Esophagus squamous epithelium (tissue), 5 donors: ENCODE measurements at regions not wholly inside any gene's neighbourhood (a gene's known extent, or its start where the extent isn't known, plus 50 kb on each side); places are given as distances from the start of the nearest gene placed in this dataset.

Experiments used
- DNase-seq: peaks from one replicate; lab custom pipeline; 2025; lab: John Stamatoyannopoulos, UW
- H3K27ac ChIP-seq, 4 donors: fragments of 200-600 bp; sonication (generic); one replicate each; pipeline ENCODE4 v1.5.1; 2016 to 2019; ENCODE audit warnings: mild to moderate bottlenecking in 1 of 4
- H3K27me3 ChIP-seq, 4 donors: fragments of 200-600 bp; sonication (generic); 1 replicate in 3 of 4; 2 replicates in 1 of 4; pipeline versions ENCODE4 v1.5.1 to v1.6.0; 2017 to 2021; ENCODE audit warnings: antibody characterized with exemption in 1 of 4
- H3K36me3 ChIP-seq, 3 donors: fragments of 200-600 bp; sonication (generic); one replicate each; pipeline ENCODE4 v1.5.1; 2016 to 2019
- H3K4me1 ChIP-seq, 3 donors: fragments of 200-600 bp; sonication (generic); one replicate each; pipeline ENCODE4 v1.5.1; 2017 to 2019
- H3K4me3 ChIP-seq, 4 donors: fragments of 200-600 bp; sonication (generic); 1 replicate in 3 of 4; 2 replicates in 1 of 4; pipeline ENCODE4 v1.5.1; 2016 to 2019; ENCODE audit warnings: mild to moderate bottlenecking in 2 of 4, moderate library complexity in 1 of 4
- H3K9me3 ChIP-seq, 3 donors: fragments of 200-600 bp; sonication (generic); one replicate each; pipeline ENCODE4 v1.5.1; 2016 to 2019
- POLR2A ChIP-seq, 4 donors: fragments of 450-650 bp; IDR thresholded peaks; one replicate each; pipeline ENCODE4 v1.6.1; 2017; ENCODE audit warnings: antibody characterized with exemption in 4 of 4, mild to moderate bottlenecking in 4 of 4, moderate library complexity in 3 of 4
- WGBS, 2 donors: methylation state at CpG; one replicate each; pipeline ENCODE4 v1.1.5; 2018; 5-methylcytosine and 5-hydroxymethylcytosine counted together
- intact Hi-C: fragments of 100-400 bp; cut with DNase I; formaldehyde crosslinking; loops from one replicate; pipeline ENCODE4 v1.15.0; 2022
- TF ChIP-seq, protein P1 (sequence below), 6 experiments: fragments of 450-650 bp in 4 of 6; fragments of 200-600 bp in 2 of 6; sonication (generic) in 2 of 6; IDR thresholded peaks; one replicate each; pipeline ENCODE4 v1.5.1; 2016 to 2019; ENCODE audit warnings: antibody characterized with exemption in 6 of 6, mild to moderate bottlenecking in 4 of 6, moderate library complexity in 4 of 6
- donor health status: DM: yes; HTN: yes; CAD: no.

DNA sequence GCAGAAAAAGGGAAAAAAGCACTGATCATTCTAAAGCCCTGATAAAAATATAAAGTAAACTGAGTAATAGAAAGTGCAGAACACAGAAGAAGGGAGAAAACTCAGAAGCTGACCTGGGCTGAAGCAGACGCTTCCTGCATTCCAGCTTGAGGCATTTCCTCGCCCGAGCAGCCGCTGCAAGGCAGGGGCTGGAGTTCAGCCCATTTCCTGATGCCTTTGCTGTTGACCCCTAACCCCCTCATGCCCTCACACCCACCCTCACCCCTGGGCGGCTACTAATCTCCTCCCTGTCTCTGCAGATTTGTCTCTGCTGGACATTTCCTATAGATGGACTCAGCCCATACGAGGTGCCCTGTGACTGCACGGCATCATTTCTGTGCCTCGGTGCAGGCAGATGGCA, 227.8 kb downstream of the NPHP4 start:
- Histone ChIP-seq H3K36me3 (no peaks in the 10 kb centered on the region), H3K27me3 (peaks cover 0 to 73% (median 0%) of the 10 kb centered on the region in 4 donors), H3K4me1 (peaks cover 0 to 13% (median 0%) of the 10 kb centered on the region in 3 donors), H3K9me3 (no peaks in the 10 kb centered on the region), H3K27ac (no peak overlapping the region), H3K4me3 (no peak overlapping the region)
- WGBS, 2 donors, result 38 to 43% methylated on average over 7 to 8 of the region's 8 CpGs
- intact Hi-C loops, result no loop called here
- TF ChIP-seq POLR2A (IDR thresholded peaks at IDR 0.05), result no peak
- TF ChIP-seq, protein P1, sequence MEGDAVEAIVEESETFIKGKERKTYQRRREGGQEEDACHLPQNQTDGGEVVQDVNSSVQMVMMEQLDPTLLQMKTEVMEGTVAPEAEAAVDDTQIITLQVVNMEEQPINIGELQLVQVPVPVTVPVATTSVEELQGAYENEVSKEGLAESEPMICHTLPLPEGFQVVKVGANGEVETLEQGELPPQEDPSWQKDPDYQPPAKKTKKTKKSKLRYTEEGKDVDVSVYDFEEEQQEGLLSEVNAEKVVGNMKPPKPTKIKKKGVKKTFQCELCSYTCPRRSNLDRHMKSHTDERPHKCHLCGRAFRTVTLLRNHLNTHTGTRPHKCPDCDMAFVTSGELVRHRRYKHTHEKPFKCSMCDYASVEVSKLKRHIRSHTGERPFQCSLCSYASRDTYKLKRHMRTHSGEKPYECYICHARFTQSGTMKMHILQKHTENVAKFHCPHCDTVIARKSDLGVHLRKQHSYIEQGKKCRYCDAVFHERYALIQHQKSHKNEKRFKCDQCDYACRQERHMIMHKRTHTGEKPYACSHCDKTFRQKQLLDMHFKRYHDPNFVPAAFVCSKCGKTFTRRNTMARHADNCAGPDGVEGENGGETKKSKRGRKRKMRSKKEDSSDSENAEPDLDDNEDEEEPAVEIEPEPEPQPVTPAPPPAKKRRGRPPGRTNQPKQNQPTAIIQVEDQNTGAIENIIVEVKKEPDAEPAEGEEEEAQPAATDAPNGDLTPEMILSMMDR (IDR thresholded peaks at IDR 0.05), result no peak
- DNase-seq, result no peak

DNA sequence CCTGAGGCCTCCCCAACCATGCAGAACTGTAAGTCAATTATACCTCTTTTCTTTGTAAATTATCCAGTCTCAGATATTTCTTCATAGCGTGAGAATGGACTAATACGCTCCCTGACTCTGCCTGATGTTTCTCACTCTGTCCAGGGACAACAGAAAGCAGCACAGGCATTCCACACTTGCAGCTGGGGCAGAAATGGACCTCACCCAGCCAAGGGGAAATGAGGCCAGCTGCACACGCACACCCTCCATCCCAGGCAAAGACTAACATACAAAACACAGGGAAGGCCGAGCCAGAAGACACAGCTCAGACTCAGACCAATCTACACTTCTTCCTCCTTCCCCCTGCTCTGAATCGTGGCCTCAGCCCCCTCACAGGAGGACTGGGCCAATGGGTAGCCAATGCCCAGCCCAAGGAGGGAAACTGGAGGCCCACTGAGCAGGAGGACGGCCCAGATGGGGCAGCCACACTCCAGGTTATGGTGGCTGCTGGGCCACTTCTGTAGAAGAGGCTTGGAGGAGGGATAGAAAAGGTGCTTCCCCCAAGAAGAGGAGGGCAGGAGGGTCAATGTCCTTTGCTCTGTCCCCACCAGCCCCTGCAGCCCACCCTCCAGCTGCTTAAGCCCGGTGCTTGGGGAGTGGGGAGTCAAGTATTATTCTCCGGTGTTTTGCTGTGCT, 228.4 kb downstream of the NPHP4 start:
- no peaks in the 10 kb centered on the region for H3K36me3 ChIP-seq
- H3K27me3 ChIP-seq, result peaks cover 0 to 73% (median 0%) of the 10 kb centered on the region in 4 donors
- intact Hi-C loops, result no loop called here
- peaks cover 0 to 13% (median 0%) of the 10 kb centered on the region in 3 donors for H3K4me1 ChIP-seq
- DNase-seq, result no peak
- TF ChIP-seq, protein P1 (IDR thresholded peaks at IDR 0.05), result no peak
- no peak for TF ChIP-seq POLR2A (IDR thresholded peaks at IDR 0.05)
- H3K9me3 ChIP-seq, result no peaks in the 10 kb centered on the region
- H3K27ac ChIP-seq, result no peak overlapping the region
- no peak overlapping the region for H3K4me3 ChIP-seq
- 62 to 79% methylated on average over 7 to 8 of the region's 8 CpGs for WGBS, 2 donors

DNA sequence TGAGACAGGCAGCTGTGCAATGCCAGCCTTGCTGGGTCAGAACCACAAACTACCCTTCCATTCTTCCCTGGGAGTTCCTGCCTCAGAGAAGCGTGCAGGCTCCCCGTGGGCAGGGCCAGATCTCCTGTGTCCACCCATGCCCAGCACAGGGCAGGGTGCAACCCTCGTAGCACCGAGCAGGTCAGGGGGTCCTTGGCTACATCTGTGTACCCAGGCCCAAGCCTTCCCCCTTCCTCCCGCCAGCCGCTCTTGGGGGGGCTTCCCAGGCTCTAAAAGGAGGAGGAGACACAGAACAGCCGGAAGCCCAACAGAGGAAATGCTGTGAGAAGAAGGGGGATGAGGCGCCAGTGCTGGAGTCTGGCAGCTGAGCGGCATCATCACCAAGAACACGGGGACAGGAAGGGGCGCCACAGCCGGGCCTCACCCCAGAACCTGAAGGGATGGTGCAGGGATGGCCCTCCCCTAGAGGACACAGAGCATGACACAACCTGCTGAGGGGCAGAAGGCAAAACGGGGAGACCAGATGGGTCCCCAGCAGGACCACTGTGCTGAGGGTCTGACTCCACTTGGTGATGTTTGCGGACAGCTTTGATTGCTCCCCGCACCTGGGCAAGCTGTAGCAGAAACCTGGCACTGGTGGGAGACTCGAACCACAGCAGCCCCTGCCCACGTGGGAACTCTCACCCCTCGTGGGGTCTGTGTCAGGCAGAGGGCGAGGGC, 233.2 kb downstream of the NPHP4 start:
- Histone ChIP-seq H3K27me3 (peaks cover 0 to 53% (median 0%) of the 10 kb centered on the region in 4 donors), H3K9me3 (no peaks in the 10 kb centered on the region), H3K4me3 (no peak overlapping the region), H3K36me3 (no peaks in the 10 kb centered on the region), H3K4me1 (no peaks in the 10 kb centered on the region), H3K27ac (no peak overlapping the region)
- intact Hi-C loops, result no loop called here
- TF ChIP-seq, protein P1 (IDR thresholded peaks at IDR 0.05), result no peak
- no peak for TF ChIP-seq POLR2A (IDR thresholded peaks at IDR 0.05)
- 62 to 63% methylated on average over 2 to 5 of the region's 19 CpGs for WGBS, 2 donors
- no peak for DNase-seq

DNA sequence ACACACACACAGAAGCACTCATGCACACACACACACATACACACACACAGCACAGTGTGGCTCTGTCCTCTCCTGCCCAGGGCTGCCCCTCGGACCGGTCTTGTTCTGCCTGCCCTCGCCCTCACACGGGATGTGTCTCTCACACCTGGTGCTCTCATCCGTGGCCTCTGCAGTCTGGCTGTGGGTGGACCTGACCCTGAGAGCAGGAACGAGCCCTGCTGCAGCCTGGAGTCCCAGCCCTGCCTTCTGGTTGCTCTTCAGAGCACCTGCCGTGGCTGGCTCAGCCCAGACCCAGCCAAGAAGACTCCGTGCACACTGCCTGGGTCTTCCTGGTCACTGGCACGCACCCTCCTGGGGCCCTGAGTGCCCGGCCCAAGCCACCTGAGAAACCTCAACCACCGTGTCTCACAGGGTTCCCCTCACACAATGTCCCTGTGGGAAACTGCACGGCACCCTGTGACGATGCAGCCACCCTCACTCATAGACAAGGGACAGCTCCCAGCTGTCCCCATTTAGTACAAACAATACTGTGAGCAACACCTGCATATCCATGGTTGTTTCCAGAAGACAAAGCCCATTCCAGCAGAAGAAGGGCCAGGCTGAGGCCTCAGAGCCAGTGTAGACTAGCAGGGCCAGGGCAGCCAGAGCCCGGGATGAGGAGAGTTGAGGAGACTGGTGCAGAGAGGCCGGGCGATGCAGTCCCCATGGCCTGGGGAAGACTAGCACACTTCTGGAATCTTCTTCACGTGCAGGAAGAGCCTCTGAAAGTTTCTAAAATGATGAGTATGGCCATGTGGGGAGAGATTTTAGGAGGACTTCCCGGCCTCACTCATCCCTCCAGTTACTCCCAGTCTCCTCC, 234.0 kb downstream of the NPHP4 start:
- Histone ChIP-seq H3K27ac (no peak overlapping the region), H3K27me3 (peaks cover 0 to 46% (median 0%) of the 10 kb centered on the region in 4 donors), H3K4me3 (no peak overlapping the region), H3K4me1 (no peaks in the 10 kb centered on the region), H3K9me3 (no peaks in the 10 kb centered on the region), H3K36me3 (no peaks in the 10 kb centered on the region)
- intact Hi-C loops, result no loop called here
- DNase-seq, result no peak
- WGBS, 2 donors, result 69 to 74% methylated on average over 11 to 13 of the region's 18 CpGs
- TF ChIP-seq, protein P1 (IDR thresholded peaks at IDR 0.05), result no peak
- TF ChIP-seq POLR2A (IDR thresholded peaks at IDR 0.05), result no peak
